A549 (cell line): ENCODE measurements at regions not wholly inside any gene's neighbourhood (a gene's known extent, or its start where the extent isn't known, plus 50 kb on each side); places are given as distances from the start of the nearest gene placed in this dataset.

Experiments
- BHLHE40 ChIP-seq: IDR thresholded peaks from 2 replicates; pipeline ENCODE4 v1.6.1; 2012; ENCODE audit warnings: low read depth, low read length, inconsistent platforms
- ZFP36 ChIP-seq: fragments of 450-650 bp; IDR thresholded peaks from 2 replicates; pipeline ENCODE4 v1.6.1; 2014; ENCODE audit warnings: borderline replicate concordance; ENCODE audit not compliant: partially characterized antibody
- TF ChIP-seq, protein P1 (sequence below): fragments of >200 bp; sonication (Bioruptor Twin); formaldehyde crosslinking; IDR thresholded peaks from 3 replicates; pipeline ENCODE4 v1.5.1; 2016
- TF ChIP-seq, protein P2 (sequence below): fragments of 200-600 bp; sonication (generic); IDR thresholded peaks from 2 replicates; pipeline ENCODE4 v1.6.1; 2016; ENCODE audit warnings: antibody characterized with exemption, mild to moderate bottlenecking, moderate library complexity

DNA sequence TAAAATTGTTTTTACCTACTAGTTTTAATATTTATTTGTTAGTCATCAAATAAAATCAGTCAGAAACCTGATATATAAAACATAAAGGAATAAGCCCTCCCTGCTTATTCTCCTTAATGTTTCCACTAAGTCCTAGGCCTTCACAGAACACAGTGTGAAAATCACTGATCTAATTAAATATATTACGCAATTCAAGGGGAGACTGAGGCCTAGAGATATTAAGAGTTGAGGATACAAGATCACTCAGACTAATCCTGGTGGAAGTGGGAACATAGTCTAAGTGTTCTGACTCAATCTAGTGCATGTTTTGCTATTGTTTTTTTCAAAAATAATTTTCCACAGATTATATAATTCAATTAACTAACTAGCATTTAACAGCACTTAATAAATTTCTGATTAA lies 401.1 kb downstream of the SLCO4C1 start:
- TF ChIP-seq, protein P1, sequence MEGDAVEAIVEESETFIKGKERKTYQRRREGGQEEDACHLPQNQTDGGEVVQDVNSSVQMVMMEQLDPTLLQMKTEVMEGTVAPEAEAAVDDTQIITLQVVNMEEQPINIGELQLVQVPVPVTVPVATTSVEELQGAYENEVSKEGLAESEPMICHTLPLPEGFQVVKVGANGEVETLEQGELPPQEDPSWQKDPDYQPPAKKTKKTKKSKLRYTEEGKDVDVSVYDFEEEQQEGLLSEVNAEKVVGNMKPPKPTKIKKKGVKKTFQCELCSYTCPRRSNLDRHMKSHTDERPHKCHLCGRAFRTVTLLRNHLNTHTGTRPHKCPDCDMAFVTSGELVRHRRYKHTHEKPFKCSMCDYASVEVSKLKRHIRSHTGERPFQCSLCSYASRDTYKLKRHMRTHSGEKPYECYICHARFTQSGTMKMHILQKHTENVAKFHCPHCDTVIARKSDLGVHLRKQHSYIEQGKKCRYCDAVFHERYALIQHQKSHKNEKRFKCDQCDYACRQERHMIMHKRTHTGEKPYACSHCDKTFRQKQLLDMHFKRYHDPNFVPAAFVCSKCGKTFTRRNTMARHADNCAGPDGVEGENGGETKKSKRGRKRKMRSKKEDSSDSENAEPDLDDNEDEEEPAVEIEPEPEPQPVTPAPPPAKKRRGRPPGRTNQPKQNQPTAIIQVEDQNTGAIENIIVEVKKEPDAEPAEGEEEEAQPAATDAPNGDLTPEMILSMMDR = no peak
- no peak for TF ChIP-seq ZFP36
- TF ChIP-seq BHLHE40 = no peak
- TF ChIP-seq, protein P2, sequence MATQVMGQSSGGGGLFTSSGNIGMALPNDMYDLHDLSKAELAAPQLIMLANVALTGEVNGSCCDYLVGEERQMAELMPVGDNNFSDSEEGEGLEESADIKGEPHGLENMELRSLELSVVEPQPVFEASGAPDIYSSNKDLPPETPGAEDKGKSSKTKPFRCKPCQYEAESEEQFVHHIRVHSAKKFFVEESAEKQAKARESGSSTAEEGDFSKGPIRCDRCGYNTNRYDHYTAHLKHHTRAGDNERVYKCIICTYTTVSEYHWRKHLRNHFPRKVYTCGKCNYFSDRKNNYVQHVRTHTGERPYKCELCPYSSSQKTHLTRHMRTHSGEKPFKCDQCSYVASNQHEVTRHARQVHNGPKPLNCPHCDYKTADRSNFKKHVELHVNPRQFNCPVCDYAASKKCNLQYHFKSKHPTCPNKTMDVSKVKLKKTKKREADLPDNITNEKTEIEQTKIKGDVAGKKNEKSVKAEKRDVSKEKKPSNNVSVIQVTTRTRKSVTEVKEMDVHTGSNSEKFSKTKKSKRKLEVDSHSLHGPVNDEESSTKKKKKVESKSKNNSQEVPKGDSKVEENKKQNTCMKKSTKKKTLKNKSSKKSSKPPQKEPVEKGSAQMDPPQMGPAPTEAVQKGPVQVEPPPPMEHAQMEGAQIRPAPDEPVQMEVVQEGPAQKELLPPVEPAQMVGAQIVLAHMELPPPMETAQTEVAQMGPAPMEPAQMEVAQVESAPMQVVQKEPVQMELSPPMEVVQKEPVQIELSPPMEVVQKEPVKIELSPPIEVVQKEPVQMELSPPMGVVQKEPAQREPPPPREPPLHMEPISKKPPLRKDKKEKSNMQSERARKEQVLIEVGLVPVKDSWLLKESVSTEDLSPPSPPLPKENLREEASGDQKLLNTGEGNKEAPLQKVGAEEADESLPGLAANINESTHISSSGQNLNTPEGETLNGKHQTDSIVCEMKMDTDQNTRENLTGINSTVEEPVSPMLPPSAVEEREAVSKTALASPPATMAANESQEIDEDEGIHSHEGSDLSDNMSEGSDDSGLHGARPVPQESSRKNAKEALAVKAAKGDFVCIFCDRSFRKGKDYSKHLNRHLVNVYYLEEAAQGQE = no peak
